Keratinocyte (primary cell): ENCODE measurements at regions not wholly inside any gene's neighbourhood (a gene's known extent, or its start where the extent isn't known, plus 50 kb on each side); places are given as distances from the start of the nearest gene placed in this dataset.

Source experiments
- DNase-seq: peaks from one replicate; pipeline ENCODE4 v3.0.0-alpha.2; 2011; ENCODE audit warnings: low read depth, missing footprints, low spot score
- FAIRE-seq: peaks from 2 replicates; lab custom pipeline; 2011; peaks lifted over from hg19 to GRCh38; lab: Jason Lieb, UNC
- H2AFZ ChIP-seq: 2 replicates; pipeline ENCODE4 v1.6.0; 2012; ENCODE audit warnings: low read length, control low read depth, inconsistent platforms; ENCODE audit not compliant: control insufficient read depth
- H3K27ac ChIP-seq: 2 replicates; pipeline ENCODE4 v1.5.1; 2011; ENCODE audit warnings: low read length; ENCODE audit not compliant: control insufficient read depth, insufficient read depth
- H3K27me3 ChIP-seq: 3 replicates; pipeline ENCODE4 v1.6.0; 2011; ENCODE audit warnings: low read length; ENCODE audit not compliant: control insufficient read depth, insufficient read depth; ENCODE audit errors: extremely low read depth
- H3K36me3 ChIP-seq, 2 experiments: 2 replicates in 1 of 2; 3 replicates in 1 of 2; pipeline ENCODE4 v1.5.1; 2011; ENCODE audit warnings: low read length in 2 of 2, mild to moderate bottlenecking in 1 of 2; ENCODE audit not compliant: control insufficient read depth in 2 of 2, insufficient read depth in 2 of 2; ENCODE audit errors: extremely low read depth in 1 of 2
- H3K4me1 ChIP-seq: 3 replicates; pipeline ENCODE4 v1.5.1; 2011; ENCODE audit warnings: low read length; ENCODE audit not compliant: control insufficient read depth, insufficient read depth; ENCODE audit errors: extremely low read depth
- H3K4me2 ChIP-seq: 3 replicates; pipeline ENCODE4 v1.6.0; 2011; ENCODE audit warnings: low read depth, low read length; ENCODE audit not compliant: control insufficient read depth, insufficient read depth; ENCODE audit errors: extremely low read depth
- H3K4me3 ChIP-seq, 3 experiments: fragments of 200-600 bp in 1 of 3; sonication (generic) in 1 of 3; 2 replicates in 2 of 3; 3 replicates in 1 of 3; pipeline ENCODE4 v1.5.1; 2011 to 2016; ENCODE audit warnings: low read length in 3 of 3, mild to moderate bottlenecking in 3 of 3, control low read depth in 2 of 3, inconsistent platforms in 1 of 3, low read depth in 1 of 3, mixed read lengths in 1 of 3, mixed run types in 1 of 3, moderate library complexity in 1 of 3; ENCODE audit not compliant: control insufficient read depth in 2 of 3, insufficient read depth in 2 of 3; ENCODE audit errors: extremely low read depth in 1 of 3
- H3K79me2 ChIP-seq: 2 replicates; pipeline ENCODE4 v1.6.0; 2012; ENCODE audit warnings: low read length; ENCODE audit not compliant: control insufficient read depth, insufficient read depth
- H3K9ac ChIP-seq: 3 replicates; pipeline ENCODE4 v1.6.0; 2011; ENCODE audit warnings: low read length; ENCODE audit not compliant: control insufficient read depth, insufficient read depth; ENCODE audit errors: extremely low read depth
- H3K9me1 ChIP-seq: 3 replicates; pipeline ENCODE4 v1.6.0; 2011; ENCODE audit warnings: low read length; ENCODE audit not compliant: control insufficient read depth, insufficient read depth; ENCODE audit errors: extremely low read depth
- H3K9me3 ChIP-seq: 2 replicates; pipeline ENCODE4 v1.5.1; 2012; ENCODE audit warnings: low read depth, low read length; ENCODE audit not compliant: control insufficient read depth
- H4K20me1 ChIP-seq: 3 replicates; pipeline ENCODE4 v1.6.0; 2011; ENCODE audit warnings: low read length; ENCODE audit not compliant: control insufficient read depth, insufficient read depth; ENCODE audit errors: extremely low read depth
- CTCF ChIP-seq, 3 experiments: IDR thresholded peaks in 1 of 3; conservative IDR thresholded peaks in 1 of 3; optimal IDR thresholded peaks in 1 of 3; 2 replicates in 2 of 3; 3 replicates in 1 of 3; pipeline versions ENCODE3 to v1.5.1; 2011; ENCODE audit warnings: low read length in 3 of 3, mild to moderate bottlenecking in 3 of 3, moderate library complexity in 2 of 3, control low read depth in 1 of 3, inconsistent platforms in 1 of 3; ENCODE audit not compliant: insufficient read depth in 2 of 3; ENCODE audit errors: extremely low read depth in 1 of 3
- EZH2 ChIP-seq: IDR thresholded peaks from one replicate; pipeline ENCODE4 v1.6.1; 2012; ENCODE audit warnings: inconsistent platforms, mild to moderate bottlenecking, low read length, moderate library complexity
- dilution Hi-C: fragments of 300-500 bp; cut with MboI; formaldehyde crosslinking; loops from one replicate; pipeline ENCODE4 v1.7.0; 2020; ENCODE audit warnings: low sequenced_read_pairs; ENCODE audit not compliant: extremely low pct_ligation_motif_present

- TF ChIP-seq EZH2, result no peak
- TF ChIP-seq CTCF (optimal IDR thresholded peaks at IDR 0.05 in 1 of 3, IDR thresholded peaks at IDR 0.05 in 1 of 3, conservative IDR thresholded peaks at IDR 0.05 in 1 of 3; ENCODE audit: extremely low read depth in 1 of 3, insufficient read depth in 2 of 3, low read length in 3 of 3), result no peak
- Histone ChIP-seq H3K27me3 (peaks cover 1% of the 10 kb centered on the region), H3K4me2 (no peak overlapping the region), H3K9ac (no peak overlapping the region), H2AFZ (no peak overlapping the region), H3K9me3 (no peaks in the 10 kb centered on the region), H3K27ac (no peak overlapping the region), H3K79me2 (no peaks in the 10 kb centered on the region), H3K4me1 (no peaks in the 10 kb centered on the region), H4K20me1 (no peaks in the 10 kb centered on the region), H3K4me3 (no peak overlapping the region), H3K9me1 (no peaks in the 10 kb centered on the region), H3K36me3 (no peaks in the 10 kb centered on the region)
- dilution Hi-C loops, result no loop called here
- DNase-seq (no peak), FAIRE-seq (no peak)
Measured at GRCh38 chr1:90351019-90351418, 356.1 kb downstream of the ZNF326 start.

DNA sequence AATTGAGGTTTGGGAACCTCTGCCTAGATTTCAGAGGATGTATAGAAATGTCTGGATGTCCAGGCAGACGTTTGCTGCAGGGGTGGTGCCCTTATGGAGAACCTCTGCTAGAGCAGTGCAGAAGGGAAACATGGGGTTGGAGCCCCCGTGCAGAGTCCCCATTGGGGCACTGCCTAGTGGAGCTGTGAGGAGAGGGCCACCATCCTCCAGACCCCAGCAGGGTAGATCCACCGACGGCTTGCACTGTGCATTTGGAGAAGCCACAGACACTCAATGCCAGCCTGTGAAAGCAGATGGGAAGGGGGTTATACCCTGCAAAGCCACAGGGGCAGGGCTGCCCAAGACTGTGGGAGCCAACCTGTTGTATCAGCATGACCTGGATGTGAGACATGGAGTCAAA lies 354.6 kb downstream of the ZNF326 start:
- dilution Hi-C loops, result no loop called here
- no peak overlapping the region for H2AFZ ChIP-seq
- DNase-seq, result no peak
- H3K4me2 ChIP-seq, result no peak overlapping the region
- TF ChIP-seq CTCF (optimal IDR thresholded peaks at IDR 0.05 in 1 of 3, IDR thresholded peaks at IDR 0.05 in 1 of 3, conservative IDR thresholded peaks at IDR 0.05 in 1 of 3; ENCODE audit: extremely low read depth in 1 of 3, insufficient read depth in 2 of 3, low read length in 3 of 3) (no peak), EZH2 (no peak)
- H3K36me3 ChIP-seq, result no peaks in the 10 kb centered on the region
- H3K4me1 ChIP-seq, result no peaks in the 10 kb centered on the region
- no peak overlapping the region for H3K4me3 ChIP-seq
- H3K79me2 ChIP-seq, result no peaks in the 10 kb centered on the region
- H3K27ac ChIP-seq, result no peak overlapping the region
- no peaks in the 10 kb centered on the region for H3K27me3 ChIP-seq
- no peaks in the 10 kb centered on the region for H3K9me3 ChIP-seq
- H3K9ac ChIP-seq, result no peak overlapping the region
- FAIRE-seq, result no peak
- no peaks in the 10 kb centered on the region for H3K9me1 ChIP-seq
- no peaks in the 10 kb centered on the region for H4K20me1 ChIP-seq
